Smooth muscle cell (in vitro differentiated cells): ENCODE measurements at regions not wholly inside any gene's neighbourhood (a gene's known extent, or its start where the extent isn't known, plus 50 kb on each side); places are given as distances from the start of the nearest gene placed in this dataset.

Source experiments
- DNase-seq: peaks from one replicate; lab custom pipeline; 2025; ENCODE audit not compliant: unreplicated experiment; lab: John Stamatoyannopoulos, UW
- H2AFZ ChIP-seq: fragments of 200-600 bp; sonication (generic); 2 replicates; pipeline ENCODE4 v1.6.0; 2016; ENCODE audit warnings: antibody characterized with exemption, low read depth, mild to moderate bottlenecking
- H3F3A ChIP-seq: fragments of 200-600 bp; sonication (generic); 2 replicates; pipeline ENCODE4 v1.6.0; 2017; ENCODE audit warnings: antibody characterized with exemption, low read depth
- H3K27ac ChIP-seq: fragments of 200-600 bp; sonication (generic); 2 replicates; pipeline ENCODE4 v1.5.1; 2016; ENCODE audit warnings: low read depth, mild to moderate bottlenecking
- H3K27me3 ChIP-seq: fragments of 200-600 bp; sonication (generic); 2 replicates; pipeline ENCODE4 v1.6.1; 2016; ENCODE audit warnings: low read depth, mild to moderate bottlenecking
- H3K36me3 ChIP-seq: fragments of 200-600 bp; sonication (generic); 2 replicates; pipeline ENCODE4 v1.5.1; 2016; ENCODE audit warnings: low read depth
- H3K4me1 ChIP-seq: fragments of 200-600 bp; sonication (generic); 2 replicates; pipeline ENCODE4 v1.5.1; 2016; ENCODE audit warnings: low read depth
- H3K4me2 ChIP-seq: fragments of 200-600 bp; sonication (generic); 2 replicates; pipeline ENCODE4 v1.6.0; 2016; ENCODE audit warnings: mild to moderate bottlenecking
- H3K4me3 ChIP-seq: fragments of 200-600 bp; sonication (generic); 2 replicates; pipeline ENCODE4 v1.5.1; 2016; ENCODE audit warnings: mild to moderate bottlenecking
- H3K79me2 ChIP-seq: fragments of 200-600 bp; sonication (generic); 2 replicates; pipeline ENCODE4 v1.6.0; 2016; ENCODE audit warnings: low read depth, mild to moderate bottlenecking
- H3K9ac ChIP-seq: fragments of 200-600 bp; sonication (generic); 2 replicates; pipeline ENCODE4 v1.6.0; 2016; ENCODE audit warnings: low read depth
- H3K9me3 ChIP-seq: fragments of 200-600 bp; sonication (generic); replicated peaks from 2 replicates; pipeline ENCODE4 v1.5.1; 2016; ENCODE audit warnings: low read depth
- H4K20me1 ChIP-seq: fragments of 200-600 bp; sonication (generic); 2 replicates; pipeline ENCODE4 v1.6.0; 2016; ENCODE audit warnings: low read depth
- WGBS: methylation state at CpG from one replicate; pipeline ENCODE4 v1.1.7; 2016; ENCODE audit warnings: low lambda C conversion rate; 5-methylcytosine and 5-hydroxymethylcytosine counted together
- TF ChIP-seq, protein P1 (sequence below): fragments of 200-600 bp; sonication (generic); IDR thresholded peaks from 2 replicates; pipeline ENCODE4 v1.5.1; 2017; ENCODE audit warnings: borderline replicate concordance, mild to moderate bottlenecking, antibody characterized with exemption; ENCODE audit not compliant: insufficient read depth, poor library complexity, severe bottlenecking

DNA sequence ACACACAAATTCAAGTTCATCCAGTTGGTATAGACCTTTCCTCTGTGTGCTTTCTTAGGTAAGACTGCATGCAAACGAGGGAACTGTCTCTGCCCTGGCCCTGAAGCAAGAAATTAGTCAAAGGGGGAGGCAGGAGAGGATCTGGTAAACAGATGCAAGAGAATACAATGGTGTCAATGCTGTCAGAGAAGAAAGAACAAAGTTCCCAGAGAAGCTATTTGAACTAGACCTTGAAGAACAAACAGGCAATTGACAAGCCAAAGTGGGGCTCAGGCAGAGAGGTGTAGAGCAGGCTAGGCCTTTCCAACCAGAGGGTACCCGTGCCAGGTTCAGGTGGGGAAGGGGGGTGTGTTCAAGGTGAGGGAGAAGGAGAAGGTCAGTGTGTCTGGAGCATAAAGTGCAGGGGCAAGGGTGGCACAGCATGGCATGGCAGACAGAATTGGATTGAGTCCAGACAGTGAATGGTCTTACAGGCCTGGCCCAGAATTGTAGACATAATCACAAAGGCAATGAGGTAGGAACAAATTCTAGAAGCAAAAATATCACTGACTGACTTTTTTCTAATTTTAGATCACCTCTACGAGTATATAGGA lies 95.0 kb upstream of the STARD13 start:
- Histone ChIP-seq H3K36me3 (no peaks in the 10 kb centered on the region), H3K4me3 (no peak overlapping the region), H3K4me1 (peaks cover 8% of the 10 kb centered on the region), H3K27me3 (no peaks in the 10 kb centered on the region), H3K4me2 (no peak overlapping the region), H2AFZ (no peak overlapping the region), H3K27ac (no peak overlapping the region), H3K9me3 (no peaks in the 10 kb centered on the region), H3K9ac (no peak overlapping the region), H3F3A (no peaks in the 10 kb centered on the region), H3K79me2 (no peaks in the 10 kb centered on the region), H4K20me1 (no peaks in the 10 kb centered on the region)
- TF ChIP-seq, protein P1, sequence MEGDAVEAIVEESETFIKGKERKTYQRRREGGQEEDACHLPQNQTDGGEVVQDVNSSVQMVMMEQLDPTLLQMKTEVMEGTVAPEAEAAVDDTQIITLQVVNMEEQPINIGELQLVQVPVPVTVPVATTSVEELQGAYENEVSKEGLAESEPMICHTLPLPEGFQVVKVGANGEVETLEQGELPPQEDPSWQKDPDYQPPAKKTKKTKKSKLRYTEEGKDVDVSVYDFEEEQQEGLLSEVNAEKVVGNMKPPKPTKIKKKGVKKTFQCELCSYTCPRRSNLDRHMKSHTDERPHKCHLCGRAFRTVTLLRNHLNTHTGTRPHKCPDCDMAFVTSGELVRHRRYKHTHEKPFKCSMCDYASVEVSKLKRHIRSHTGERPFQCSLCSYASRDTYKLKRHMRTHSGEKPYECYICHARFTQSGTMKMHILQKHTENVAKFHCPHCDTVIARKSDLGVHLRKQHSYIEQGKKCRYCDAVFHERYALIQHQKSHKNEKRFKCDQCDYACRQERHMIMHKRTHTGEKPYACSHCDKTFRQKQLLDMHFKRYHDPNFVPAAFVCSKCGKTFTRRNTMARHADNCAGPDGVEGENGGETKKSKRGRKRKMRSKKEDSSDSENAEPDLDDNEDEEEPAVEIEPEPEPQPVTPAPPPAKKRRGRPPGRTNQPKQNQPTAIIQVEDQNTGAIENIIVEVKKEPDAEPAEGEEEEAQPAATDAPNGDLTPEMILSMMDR = no peak
- no peak for DNase-seq
- WGBS = 77% methylated on average over 3 of the region's 3 CpGs

DNA sequence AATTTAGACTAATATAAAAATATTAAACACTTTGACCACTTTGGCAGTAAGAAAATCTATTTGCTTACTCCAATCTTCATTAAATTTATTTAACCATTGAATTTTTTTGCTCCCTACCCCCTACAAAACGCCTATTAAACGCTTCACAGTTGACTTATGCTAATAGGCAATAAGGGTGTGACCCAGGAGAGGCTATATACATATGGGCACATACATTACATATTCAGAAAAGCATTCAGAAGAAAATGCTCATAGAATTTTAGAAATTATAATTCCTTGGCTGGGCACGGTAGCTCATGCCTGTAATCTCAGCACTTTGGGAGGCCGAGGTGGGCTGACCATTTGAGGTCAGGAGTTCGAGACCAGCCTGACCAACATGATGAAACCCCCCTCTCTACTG lies 95.6 kb upstream of the STARD13 start:
- Histone ChIP-seq H2AFZ (no peak overlapping the region), H3K9ac (no peak overlapping the region), H3K4me3 (no peak overlapping the region), H3K79me2 (no peaks in the 10 kb centered on the region), H3K27ac (no peak overlapping the region), H3F3A (no peaks in the 10 kb centered on the region), H3K4me2 (no peak overlapping the region), H3K9me3 (no peaks in the 10 kb centered on the region), H3K36me3 (no peaks in the 10 kb centered on the region), H3K4me1 (peaks cover 8% of the 10 kb centered on the region), H4K20me1 (no peaks in the 10 kb centered on the region), H3K27me3 (no peaks in the 10 kb centered on the region)
- DNase-seq = no peak
- TF ChIP-seq, protein P1 = no peak
- 88% methylated on average over 5 of the region's 5 CpGs for WGBS

DNA sequence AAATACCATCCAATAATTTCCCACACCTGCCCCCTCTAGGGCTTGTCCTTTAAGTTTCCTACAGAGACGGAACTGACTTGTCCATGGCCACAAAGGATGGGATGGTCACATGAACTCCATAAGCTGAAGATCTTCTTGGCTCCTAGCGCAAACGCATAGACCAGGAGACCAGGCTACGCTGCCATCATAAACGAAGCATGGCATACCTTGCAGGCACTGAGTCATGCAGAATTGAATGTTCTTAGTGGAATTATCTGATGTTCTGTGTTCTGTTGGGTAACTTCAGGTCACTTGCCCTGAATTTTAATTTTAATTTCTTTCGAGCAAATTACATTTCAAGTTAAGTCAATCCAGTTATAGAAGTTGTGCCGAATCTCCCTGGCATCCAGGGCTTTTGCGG lies 96.4 kb upstream of the STARD13 start:
- WGBS = 92% methylated on average over 8 of the region's 8 CpGs
- no peaks in the 10 kb centered on the region for H3K79me2 ChIP-seq
- H4K20me1 ChIP-seq = no peaks in the 10 kb centered on the region
- H3K27ac ChIP-seq = no peak overlapping the region
- no peaks in the 10 kb centered on the region for H3F3A ChIP-seq
- no peaks in the 10 kb centered on the region for H3K27me3 ChIP-seq
- no peaks in the 10 kb centered on the region for H3K36me3 ChIP-seq
- H3K9me3 ChIP-seq = no peaks in the 10 kb centered on the region
- peaks cover 8% of the 10 kb centered on the region for H3K4me1 ChIP-seq
- no peak overlapping the region for H2AFZ ChIP-seq
- TF ChIP-seq, protein P1 = no peak
- H3K9ac ChIP-seq = no peak overlapping the region
- H3K4me3 ChIP-seq = no peak overlapping the region
- H3K4me2 ChIP-seq = no peak overlapping the region
- no peak for DNase-seq
